ENCODE measurements at regions not wholly inside any gene's neighbourhood (a gene's known extent, or its start where the extent isn't known, plus 50 kb on each side); places are given as distances from the start of the nearest gene placed in this dataset.
A peak's percentile ranks its signal among the peaks of the same experiment; 100 is the strongest.

DNA sequence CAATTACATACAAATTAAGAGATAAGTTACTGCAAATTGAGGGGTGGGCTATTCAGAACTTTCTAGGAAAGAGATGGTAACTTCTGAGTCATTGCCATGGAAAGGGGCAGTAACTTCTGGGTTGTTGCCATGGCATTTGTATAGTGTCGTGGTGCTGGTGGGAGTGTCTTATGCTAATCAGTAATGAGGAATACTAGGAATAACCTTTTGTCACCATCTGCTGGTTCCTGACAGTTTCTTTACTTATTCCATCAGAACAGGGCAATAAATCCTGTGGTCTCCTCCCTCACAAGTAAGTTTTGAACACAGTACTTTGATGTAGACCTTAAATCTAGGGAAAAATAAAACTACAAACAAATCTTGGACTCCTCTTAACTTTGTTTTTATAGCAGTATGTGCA lies 435.4 kb downstream of the BCL11A start:
- no peak overlapping the region for H3K4me3 Mint-ChIP-seq

DNA sequence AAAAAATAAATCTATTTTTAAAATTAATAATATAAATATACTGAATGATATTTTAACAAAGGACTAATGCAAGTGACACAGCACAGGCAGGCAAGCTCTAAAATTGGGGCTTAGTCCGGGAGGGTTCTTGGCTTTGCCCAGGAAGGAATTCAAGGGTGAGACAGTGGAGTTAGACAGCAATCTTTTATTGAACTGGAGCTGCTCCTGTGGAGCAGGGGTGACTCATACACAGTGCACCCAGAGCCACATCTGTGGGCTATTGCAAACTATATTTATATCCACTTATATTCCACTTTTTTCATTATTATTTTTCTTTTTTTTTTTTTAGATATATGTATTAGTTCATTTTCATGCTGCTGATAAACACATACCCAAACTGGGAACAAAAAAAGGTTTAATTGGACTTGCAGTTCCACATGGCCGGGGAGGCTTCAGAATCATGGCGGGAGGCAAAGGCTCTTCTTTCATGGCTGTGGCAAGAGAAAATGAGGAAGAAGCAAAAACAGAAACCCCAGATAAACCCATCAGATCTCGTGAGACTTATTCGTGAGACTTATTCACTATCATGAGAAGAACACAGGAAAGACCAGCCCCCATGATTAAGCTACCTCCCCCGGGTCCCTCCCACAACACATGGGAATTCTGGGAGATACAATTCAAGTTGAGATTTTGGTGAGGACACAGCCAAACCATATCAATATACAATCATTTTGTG lies 437.1 kb downstream of the BCL11A start:
- peaks cover 0 to 3% of the 10 kb centered on the region in 2 donors for H3K27me3 Mint-ChIP-seq
- ATAC-seq (no peak), DNase-seq (ENCODE audit: low spot score) (no peak)
- no peak overlapping the region for H3K27ac Mint-ChIP-seq
- H3K4me1 Mint-ChIP-seq (ENCODE audit: low read depth in 2 of 2), result no peaks in the 10 kb centered on the region
- no peak overlapping the region for H3K4me3 Mint-ChIP-seq
- peaks cover 6% of the 10 kb centered on the region for H3K9me3 Mint-ChIP-seq
- no peaks in the 10 kb centered on the region for H3K36me3 Mint-ChIP-seq

More for the DNA sequence above, 435.4 kb downstream of the BCL11A start:
- Mint-ChIP-seq H3K27ac (no peak overlapping the region), H3K4me1 (ENCODE audit: low read depth in 2 of 2) (no peaks in the 10 kb centered on the region), H3K36me3 (no peaks in the 10 kb centered on the region), H3K27me3 (peaks cover 0 to 3% of the 10 kb centered on the region in 2 donors), H3K9me3 (peaks cover 6% of the 10 kb centered on the region)
- DNase-seq (ENCODE audit: low spot score) (no peak), ATAC-seq (no peak)

DNA sequence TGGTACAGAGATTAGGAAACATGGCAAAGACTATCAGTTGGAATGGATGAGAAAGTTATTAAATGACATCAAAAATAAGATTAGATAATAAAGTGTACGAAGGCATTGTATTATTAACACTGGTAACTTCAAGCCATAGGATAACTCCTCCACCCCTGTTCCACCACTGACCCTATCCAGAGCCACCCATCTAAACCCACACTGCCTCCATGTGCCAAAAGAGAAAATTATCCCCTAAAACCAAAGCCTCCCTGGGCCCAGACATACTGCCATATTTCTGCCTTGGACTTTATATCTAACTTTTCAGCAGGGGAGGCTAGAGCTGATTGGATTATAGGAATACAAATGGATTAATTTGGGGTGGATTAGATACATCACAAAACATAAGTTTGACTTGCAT lies 443.7 kb downstream of the BCL11A start:
- Mint-ChIP-seq H3K4me3 (no peak overlapping the region), H3K27me3 (peaks cover 0 to 1% of the 10 kb centered on the region in 2 donors), H3K27ac (no peak overlapping the region), H3K4me1 (ENCODE audit: low read depth in 2 of 2) (peaks cover 0 to 1% of the 10 kb centered on the region in 2 donors), H3K36me3 (no peaks in the 10 kb centered on the region), H3K9me3 (no peaks in the 10 kb centered on the region)
- ATAC-seq, result no peak
- DNase-seq (ENCODE audit: low spot score), result no peak

DNA sequence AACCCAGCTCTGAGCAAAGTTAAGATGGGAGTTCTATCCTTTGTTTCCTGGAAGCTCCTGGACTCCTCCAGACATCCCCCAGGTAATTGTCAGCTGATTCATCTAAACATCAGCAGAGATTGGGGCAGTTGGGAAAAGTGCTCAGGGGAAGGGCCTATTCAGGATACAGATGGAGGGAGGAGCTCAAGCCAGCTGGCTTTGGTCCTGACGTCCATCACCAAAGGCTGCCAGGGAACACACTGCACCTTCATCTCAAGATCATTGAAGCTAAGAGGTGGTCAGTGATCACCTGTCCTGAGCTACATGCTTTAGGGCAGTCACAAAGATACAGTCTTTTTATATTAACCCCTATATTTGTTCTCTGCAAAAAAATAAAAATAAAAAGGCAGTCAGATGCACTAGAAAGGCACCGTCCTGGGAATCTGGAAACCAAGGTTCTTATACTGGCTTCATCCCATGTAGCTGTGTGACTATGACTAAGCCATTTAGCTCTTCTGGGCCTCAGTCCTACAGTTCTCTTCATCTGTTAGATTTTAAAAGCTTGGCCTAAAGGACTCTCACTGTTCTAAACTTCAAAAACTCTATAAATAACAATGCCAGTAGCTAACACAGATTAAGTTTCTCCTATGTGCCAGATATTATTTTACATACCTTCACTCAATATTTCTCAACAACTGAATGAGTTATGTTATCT lies 446.5 kb downstream of the BCL11A start:
- no peaks in the 10 kb centered on the region for H3K9me3 Mint-ChIP-seq
- no peaks in the 10 kb centered on the region for H3K36me3 Mint-ChIP-seq
- no peak for DNase-seq (ENCODE audit: low spot score)
- H3K4me3 Mint-ChIP-seq, result no peak overlapping the region
- H3K27me3 Mint-ChIP-seq, result peaks cover 0 to 3% of the 10 kb centered on the region in 2 donors
- ATAC-seq, result no peak
- H3K27ac Mint-ChIP-seq, result no peak overlapping the region
- peaks cover 0 to 3% of the 10 kb centered on the region in 2 donors for H3K4me1 Mint-ChIP-seq (ENCODE audit: low read depth in 2 of 2)

DNA sequence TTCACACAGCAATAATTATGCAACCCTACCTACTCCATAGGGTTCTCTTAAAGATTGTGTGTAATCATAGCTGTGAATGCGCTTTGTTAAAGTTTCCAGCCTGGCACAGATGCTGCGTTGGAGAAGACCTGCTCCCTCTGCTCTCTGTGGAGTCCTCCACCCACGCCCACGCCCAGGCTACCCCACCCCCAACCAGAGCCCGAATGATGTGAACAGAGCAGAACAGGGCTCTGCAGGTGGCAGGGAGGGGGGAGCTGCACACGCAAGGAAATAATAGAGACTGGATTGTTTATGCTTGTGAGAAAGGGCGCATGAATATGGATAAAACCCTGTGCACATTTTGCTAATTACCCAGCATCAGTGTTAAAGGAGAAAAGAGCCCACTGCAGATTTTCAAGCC lies 447.5 kb downstream of the BCL11A start:
- Mint-ChIP-seq H3K4me3 (no peak overlapping the region), H3K36me3 (no peaks in the 10 kb centered on the region), H3K9me3 (no peaks in the 10 kb centered on the region), H3K27me3 (peaks cover 0 to 3% of the 10 kb centered on the region in 2 donors), H3K27ac (no peak overlapping the region), H3K4me1 (ENCODE audit: low read depth in 2 of 2) (peaks cover 0 to 3% of the 10 kb centered on the region in 2 donors)
- DNase-seq (ENCODE audit: low spot score), result no peak
- ATAC-seq, result peak in 1 of 2 donors; percentile 48

DNA sequence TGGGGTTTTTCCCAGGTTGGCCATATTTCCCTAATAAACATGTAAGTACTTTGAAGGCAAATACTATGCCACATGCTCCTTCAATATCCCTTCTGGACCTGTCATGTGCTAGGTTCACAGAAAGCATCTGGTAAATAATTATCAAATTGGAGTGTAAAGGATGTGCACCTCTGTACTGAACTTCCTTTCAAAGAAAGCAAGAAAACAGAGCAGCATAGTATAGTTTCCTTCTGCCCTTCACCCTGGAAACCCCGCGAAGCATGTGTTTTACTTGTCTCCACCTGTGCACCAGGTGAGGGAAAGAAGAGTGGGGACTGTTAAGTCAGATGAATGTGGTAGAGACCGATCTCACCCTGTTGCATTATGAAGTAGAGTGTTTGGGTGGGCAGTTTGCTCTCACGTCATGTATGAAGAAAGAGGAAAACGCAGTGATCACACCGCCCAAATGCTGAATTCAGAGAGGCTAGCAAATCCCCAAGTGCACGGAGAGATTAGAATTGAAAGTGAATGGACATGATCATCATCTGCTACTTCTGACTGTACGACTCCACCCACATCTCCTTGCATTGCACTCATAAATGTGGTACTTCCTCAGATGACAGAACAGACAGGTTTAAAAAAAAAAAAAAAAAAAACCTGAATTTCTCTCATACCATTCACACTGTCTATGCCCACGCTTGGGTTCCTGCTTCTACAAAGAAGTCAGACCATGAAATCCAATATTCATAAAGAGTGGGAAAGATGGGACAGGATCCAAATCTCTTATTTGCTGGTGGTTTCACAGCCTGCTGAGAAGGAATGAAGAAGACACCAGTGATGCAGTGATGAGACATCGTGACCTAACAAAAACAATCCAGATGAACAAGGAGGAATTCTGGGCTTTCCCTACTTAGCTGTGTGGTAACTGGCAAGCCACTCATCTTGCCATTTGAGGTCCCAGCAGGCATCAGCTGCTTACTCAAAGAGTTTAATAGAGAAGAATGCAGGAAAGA lies 448.6 kb downstream of the BCL11A start:
- Mint-ChIP-seq H3K4me1 (ENCODE audit: low read depth in 2 of 2) (peaks cover 0 to 3% of the 10 kb centered on the region in 2 donors), H3K4me3 (no peak overlapping the region)

DNA sequence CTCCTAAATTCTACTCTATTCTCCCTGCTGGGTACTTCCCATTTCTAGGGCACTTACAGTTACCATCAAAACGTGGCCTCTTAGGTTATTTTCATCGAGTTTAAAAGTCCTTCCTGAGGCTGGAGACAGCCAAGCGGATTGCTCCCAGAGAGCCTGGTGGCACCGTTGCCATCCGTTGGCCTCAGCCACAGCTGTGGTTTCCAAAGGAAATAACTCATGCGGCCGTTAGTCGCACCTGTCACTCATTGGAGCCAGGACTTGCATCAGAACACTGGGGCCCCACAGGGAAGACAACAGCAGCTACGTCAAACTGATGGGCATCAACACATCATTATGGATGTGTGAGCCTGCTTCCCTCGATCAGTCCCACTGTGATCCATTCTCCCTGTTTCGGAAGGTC lies 453.4 kb downstream of the BCL11A start:
- peaks cover 0 to 3% of the 10 kb centered on the region in 2 donors for H3K4me1 Mint-ChIP-seq (ENCODE audit: low read depth in 2 of 2)
- DNase-seq (ENCODE audit: low spot score) (no peak), ATAC-seq (no peak)
- peaks cover 0 to 9% of the 10 kb centered on the region in 2 donors for H3K27me3 Mint-ChIP-seq
- no peaks in the 10 kb centered on the region for H3K36me3 Mint-ChIP-seq
- H3K9me3 Mint-ChIP-seq, result no peaks in the 10 kb centered on the region
- no peak overlapping the region for H3K4me3 Mint-ChIP-seq
- no peak overlapping the region for H3K27ac Mint-ChIP-seq

More for the DNA sequence above, 448.6 kb downstream of the BCL11A start:
- Mint-ChIP-seq H3K36me3 (no peaks in the 10 kb centered on the region), H3K27ac (no peak overlapping the region), H3K9me3 (no peaks in the 10 kb centered on the region), H3K27me3 (peaks cover 0 to 9% of the 10 kb centered on the region in 2 donors)
- no peak for DNase-seq (ENCODE audit: low spot score)
- no peak for ATAC-seq

DNA sequence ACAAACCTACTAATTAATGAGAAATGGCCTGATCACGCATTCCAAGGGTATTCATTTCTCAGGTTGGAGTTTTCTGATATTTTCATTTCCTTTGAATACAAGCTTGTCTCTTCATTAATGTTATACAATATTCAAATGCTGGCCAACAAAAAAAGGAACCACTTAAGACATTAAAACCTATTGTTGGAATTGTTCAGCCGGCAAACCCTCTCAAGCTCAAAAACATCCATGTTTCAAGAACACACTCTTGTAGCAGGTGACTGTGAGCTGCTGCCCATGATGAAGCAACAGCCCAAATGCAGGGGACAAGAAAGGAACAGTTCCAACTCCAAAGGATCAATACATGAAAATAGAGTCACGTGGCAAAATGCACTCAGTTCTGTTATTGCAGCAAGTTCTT lies 454.5 kb downstream of the BCL11A start:
- DNase-seq (ENCODE audit: low spot score) (no peak), ATAC-seq (no peak)
- no peaks in the 10 kb centered on the region for H3K36me3 Mint-ChIP-seq
- H3K9me3 Mint-ChIP-seq, result no peaks in the 10 kb centered on the region
- H3K27me3 Mint-ChIP-seq, result peaks cover 0 to 6% of the 10 kb centered on the region in 2 donors
- no peak overlapping the region for H3K27ac Mint-ChIP-seq
- H3K4me1 Mint-ChIP-seq (ENCODE audit: low read depth in 2 of 2), result no peaks in the 10 kb centered on the region
- no peak overlapping the region for H3K4me3 Mint-ChIP-seq

DNA sequence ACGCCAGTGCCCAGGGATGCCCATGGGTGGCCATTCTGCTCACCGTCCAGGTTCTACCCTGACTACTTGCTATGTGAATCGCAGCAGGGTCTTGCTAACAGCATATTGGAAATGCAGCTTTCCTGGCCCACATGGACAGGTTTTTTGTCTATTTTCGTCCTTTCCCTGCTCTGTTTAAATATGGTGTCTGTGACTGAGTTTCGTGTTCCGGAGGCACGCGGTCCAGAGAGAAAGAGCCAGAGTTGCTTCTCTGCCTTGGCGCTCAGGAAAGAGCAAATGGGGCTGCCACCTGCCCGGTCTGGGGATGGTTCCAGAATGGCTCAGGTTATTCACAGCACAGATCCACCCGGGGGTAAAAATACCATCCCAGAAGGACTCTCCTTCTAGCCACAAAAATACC lies 456.2 kb downstream of the BCL11A start:
- DNase-seq (ENCODE audit: low spot score) (no peak), ATAC-seq (no peak)
- Mint-ChIP-seq H3K27me3 (peaks cover 0 to 6% of the 10 kb centered on the region in 2 donors), H3K4me1 (ENCODE audit: low read depth in 2 of 2) (no peaks in the 10 kb centered on the region), H3K36me3 (no peaks in the 10 kb centered on the region), H3K9me3 (no peaks in the 10 kb centered on the region), H3K4me3 (no peak overlapping the region), H3K27ac (no peak overlapping the region)

DNA sequence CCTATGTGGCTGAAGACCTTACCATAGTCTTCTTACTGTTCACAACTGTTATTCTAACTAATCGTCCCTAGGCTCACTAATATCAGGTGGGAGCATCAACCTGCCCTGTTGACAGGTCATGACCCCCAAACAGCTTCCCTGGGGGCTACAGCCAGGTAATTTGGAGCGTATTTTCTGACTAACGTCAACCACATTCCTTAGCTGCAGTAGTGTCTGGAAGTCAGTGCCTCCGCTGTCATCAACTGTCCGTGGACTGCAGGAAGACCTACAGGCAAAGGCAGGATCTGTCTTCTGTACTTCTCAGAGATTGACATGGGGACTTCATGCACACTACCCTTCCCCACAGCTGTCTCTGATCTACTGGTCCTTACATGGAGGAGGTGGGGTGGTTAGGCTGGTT lies 456.9 kb downstream of the BCL11A start:
- no peaks in the 10 kb centered on the region for H3K36me3 Mint-ChIP-seq
- H3K4me3 Mint-ChIP-seq, result no peak overlapping the region
- no peak overlapping the region for H3K27ac Mint-ChIP-seq
- no peaks in the 10 kb centered on the region for H3K4me1 Mint-ChIP-seq (ENCODE audit: low read depth in 2 of 2)
- peaks cover 0 to 6% of the 10 kb centered on the region in 2 donors for H3K27me3 Mint-ChIP-seq
- H3K9me3 Mint-ChIP-seq, result no peaks in the 10 kb centered on the region
- DNase-seq (ENCODE audit: low spot score) (no peak), ATAC-seq (no peak)

DNA sequence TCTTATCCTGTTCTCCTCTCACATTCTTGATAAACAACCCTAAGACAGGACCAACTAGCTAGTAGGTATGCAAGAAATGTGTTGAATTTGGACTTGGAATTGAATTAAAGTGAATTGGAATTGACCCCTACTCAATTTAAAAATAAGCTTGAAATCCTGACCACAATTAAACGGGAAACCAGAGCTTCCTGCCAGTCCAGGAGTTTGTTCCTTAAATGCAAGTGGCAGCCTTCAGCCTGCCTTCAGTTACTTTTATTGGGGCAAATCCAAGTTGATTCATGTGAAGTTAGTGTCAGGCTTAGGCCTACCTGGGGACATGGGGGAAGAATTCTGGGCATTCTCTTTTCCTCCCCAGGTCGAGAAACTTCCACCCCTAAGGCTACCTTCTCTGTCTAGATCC lies 457.6 kb downstream of the BCL11A start:
- H3K4me1 Mint-ChIP-seq (ENCODE audit: low read depth in 2 of 2), result no peaks in the 10 kb centered on the region

DNA sequence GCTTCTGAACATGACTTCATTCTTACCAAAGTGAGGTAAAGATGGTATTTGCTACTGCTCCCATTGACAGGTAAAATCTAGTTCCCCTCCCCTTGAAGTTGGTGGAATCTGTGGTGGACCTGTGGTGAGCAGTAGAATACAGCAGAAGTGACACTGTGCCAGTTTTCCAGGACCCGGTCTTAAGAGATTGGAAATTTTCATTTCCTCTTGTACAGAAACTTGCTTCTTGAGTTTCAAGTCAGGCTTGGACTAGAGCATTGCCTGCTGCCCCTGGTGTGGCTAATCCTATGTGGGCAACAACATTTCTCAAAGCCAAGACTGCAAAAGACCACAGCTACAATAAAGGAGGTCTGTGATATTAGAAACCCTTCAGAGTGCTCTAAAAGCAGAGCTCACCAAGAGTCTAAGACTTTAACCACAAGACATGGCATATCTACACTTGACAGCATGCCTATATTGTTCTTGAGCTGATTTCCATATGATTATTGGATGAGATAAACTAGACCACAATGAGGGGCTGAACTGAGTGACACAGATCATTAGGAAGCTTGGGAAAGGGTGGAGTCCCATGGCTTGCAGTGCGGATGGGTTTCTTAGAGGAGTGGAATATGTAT lies 458.1 kb downstream of the BCL11A start:
- Mint-ChIP-seq H3K27me3 (peaks cover 0 to under 1% of the 10 kb centered on the region in 2 donors), H3K27ac (no peak overlapping the region), H3K4me1 (ENCODE audit: low read depth in 2 of 2) (no peaks in the 10 kb centered on the region), H3K9me3 (no peaks in the 10 kb centered on the region), H3K36me3 (no peaks in the 10 kb centered on the region), H3K4me3 (no peak overlapping the region)
- ATAC-seq, result no peak
- DNase-seq (ENCODE audit: low spot score), result no peak

More for the DNA sequence above, 457.6 kb downstream of the BCL11A start:
- no peak for ATAC-seq
- Mint-ChIP-seq H3K9me3 (no peaks in the 10 kb centered on the region), H3K27ac (no peak overlapping the region), H3K36me3 (no peaks in the 10 kb centered on the region), H3K27me3 (peaks cover 0 to 6% of the 10 kb centered on the region in 2 donors), H3K4me3 (no peak overlapping the region)
- DNase-seq (ENCODE audit: low spot score), result no peak

DNA sequence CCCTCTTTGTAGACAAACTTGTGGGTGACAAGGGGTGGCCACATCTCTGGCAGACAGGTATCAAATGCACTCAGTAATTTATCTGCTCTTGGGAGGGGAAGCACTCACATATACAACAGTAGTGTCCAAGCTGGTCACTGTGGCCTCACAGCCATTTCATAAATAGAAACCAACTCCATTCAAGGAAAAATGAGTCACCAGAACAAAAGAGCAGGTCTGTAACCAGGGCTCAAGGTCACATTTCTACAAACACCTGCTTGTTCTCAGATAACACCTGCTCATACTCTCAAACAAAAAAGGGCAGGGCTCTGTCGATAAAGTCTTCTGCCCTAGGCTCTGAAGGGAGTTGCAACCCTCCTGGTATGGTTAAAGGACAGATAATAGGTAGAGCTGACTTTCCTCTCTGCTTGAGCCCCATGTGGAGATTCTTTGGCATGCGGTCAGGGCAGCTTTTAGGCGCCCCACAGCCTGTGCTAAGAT lies 459.0 kb downstream of the BCL11A start:
- H3K9me3 Mint-ChIP-seq, result no peaks in the 10 kb centered on the region
- ATAC-seq (no peak), DNase-seq (ENCODE audit: low spot score) (no peak)
- H3K36me3 Mint-ChIP-seq, result no peaks in the 10 kb centered on the region
- no peak overlapping the region for H3K4me3 Mint-ChIP-seq
- no peaks in the 10 kb centered on the region for H3K27me3 Mint-ChIP-seq
- H3K27ac Mint-ChIP-seq, result no peak overlapping the region
- H3K4me1 Mint-ChIP-seq (ENCODE audit: low read depth in 2 of 2), result no peaks in the 10 kb centered on the region

Measured in natural killer cell treated with Interleukin-12 subunit alpha and Interleukin-12 subunit beta and Interleukin-15 and Interleukin-18, amount 100 ng/mL, for 72 hours (primary cell).